AG04449 (cell line): ENCODE measurements at regions not wholly inside any gene's neighbourhood (a gene's known extent, or its start where the extent isn't known, plus 50 kb on each side); places are given as distances from the start of the nearest gene placed in this dataset.

Experiments used
- CTCF ChIA-PET: fragments of 350-600 bp; formaldehyde crosslinking; extraction: SDS; loops from one replicate; lab custom pipeline; 2021; ENCODE audit warnings: antibody characterized with exemption; lab: Yijun Ruan, JAX
- POLR2A ChIA-PET: fragments of 400-600, 350-600 bp; formaldehyde crosslinking; extraction: SDS; loops from one replicate; lab custom pipeline; 2020; ENCODE audit warnings: antibody characterized with exemption, inconsistent platforms; lab: Yijun Ruan, JAX
- DNase-seq: peaks from one replicate; pipeline ENCODE4 v3.0.0-alpha.2; 2010; ENCODE audit warnings: low read depth, low spot score
- H3K4me3 ChIP-seq: 2 replicates; pipeline ENCODE4 v1.5.1; 2011; ENCODE audit warnings: low read depth, mild to moderate bottlenecking, control low read depth, low read length
- TF ChIP-seq, protein P1 (sequence below): IDR thresholded peaks from one replicate; pipeline ENCODE4 v1.5.1; 2011; ENCODE audit warnings: mild to moderate bottlenecking, moderate library complexity, low read length, control low read depth, inconsistent platforms; ENCODE audit not compliant: insufficient read depth; ENCODE audit errors: missing control alignments

- TF ChIP-seq, protein P1, sequence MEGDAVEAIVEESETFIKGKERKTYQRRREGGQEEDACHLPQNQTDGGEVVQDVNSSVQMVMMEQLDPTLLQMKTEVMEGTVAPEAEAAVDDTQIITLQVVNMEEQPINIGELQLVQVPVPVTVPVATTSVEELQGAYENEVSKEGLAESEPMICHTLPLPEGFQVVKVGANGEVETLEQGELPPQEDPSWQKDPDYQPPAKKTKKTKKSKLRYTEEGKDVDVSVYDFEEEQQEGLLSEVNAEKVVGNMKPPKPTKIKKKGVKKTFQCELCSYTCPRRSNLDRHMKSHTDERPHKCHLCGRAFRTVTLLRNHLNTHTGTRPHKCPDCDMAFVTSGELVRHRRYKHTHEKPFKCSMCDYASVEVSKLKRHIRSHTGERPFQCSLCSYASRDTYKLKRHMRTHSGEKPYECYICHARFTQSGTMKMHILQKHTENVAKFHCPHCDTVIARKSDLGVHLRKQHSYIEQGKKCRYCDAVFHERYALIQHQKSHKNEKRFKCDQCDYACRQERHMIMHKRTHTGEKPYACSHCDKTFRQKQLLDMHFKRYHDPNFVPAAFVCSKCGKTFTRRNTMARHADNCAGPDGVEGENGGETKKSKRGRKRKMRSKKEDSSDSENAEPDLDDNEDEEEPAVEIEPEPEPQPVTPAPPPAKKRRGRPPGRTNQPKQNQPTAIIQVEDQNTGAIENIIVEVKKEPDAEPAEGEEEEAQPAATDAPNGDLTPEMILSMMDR = no peak
- DNase-seq = no peak
- ChIA-PET POLR2A (interaction anchor here (1.1 to 2.5 kb wide), 3 partner anchors 17 to 134 kb away, joined by 3 to 15 read pairs (median 4); partner anchors contain the start of gene BCAR3), CTCF (interaction anchor here (1.0 to 10.3 kb wide), 30 partner anchors 11 to 520 kb away, joined by 3 to 437 read pairs (median 12); partner anchors contain the start of gene BCAR3)
- no peak overlapping the region for H3K4me3 ChIP-seq
Observed at GRCh38 chr1:93815366-93816110, 63.5 kb downstream of the DNTTIP2 start.

GRCh38 chr1:93814795-93815340, 64.1 kb downstream of the DNTTIP2 start:
- TF ChIP-seq, protein P1 = no peak
- CTCF ChIA-PET = interaction anchor here (0.7 to 10.3 kb wide), 41 partner anchors 10 to 521 kb away, joined by 3 to 437 read pairs (median 11); partner anchors contain the start of gene BCAR3

DNA sequence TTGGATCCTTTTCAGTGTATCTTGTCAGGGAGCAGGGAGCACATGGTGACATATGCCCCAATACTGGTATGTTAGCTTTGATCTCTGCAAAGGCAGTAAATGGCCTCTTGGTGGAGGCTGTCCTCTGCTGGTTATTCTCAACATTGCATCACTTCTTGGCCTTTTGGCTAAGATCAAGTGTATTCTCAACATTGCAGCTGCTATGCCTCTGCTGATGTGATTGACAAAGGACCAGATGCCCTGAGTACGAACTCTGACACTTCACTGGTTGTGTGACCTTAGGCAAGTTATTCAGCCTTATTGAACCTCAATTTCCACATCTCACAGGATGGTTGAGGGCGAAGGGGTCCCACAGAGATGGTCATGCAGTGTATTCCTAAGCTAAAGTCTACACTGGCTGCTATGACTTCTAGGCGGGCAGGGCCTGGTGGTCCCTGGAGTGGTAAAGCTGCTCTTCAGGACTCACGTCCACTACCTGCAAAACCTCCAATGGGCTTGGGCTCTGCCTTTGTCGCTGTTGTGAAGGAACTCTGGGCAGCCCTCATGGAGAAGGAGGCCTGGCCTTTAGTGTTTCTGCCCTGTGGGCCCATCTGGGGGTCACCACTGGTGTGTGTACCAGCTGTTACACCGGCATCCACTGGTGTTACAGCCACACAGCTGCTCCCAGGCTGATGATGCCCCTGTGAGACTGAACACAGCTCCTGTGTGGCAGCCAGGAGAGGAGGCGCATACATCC, 64.8 kb downstream of the DNTTIP2 start:
- H3K4me3 ChIP-seq = no peak overlapping the region
- POLR2A ChIA-PET = interaction anchor here (0.8 to 2.5 kb wide), 8 partner anchors 16 to 188 kb away, joined by 3 to 15 read pairs (median 4); partner anchors contain the start of gene BCAR3
- no peak for DNase-seq
- TF ChIP-seq, protein P1 = peak; percentile 93
- CTCF ChIA-PET = interaction anchor here (0.6 to 10.3 kb wide), 56 partner anchors 10 to 521 kb away, joined by 3 to 437 read pairs (median 6); partner anchors contain the start of gene BCAR3

More at GRCh38 chr1:93814795-93815340, 64.1 kb downstream of the DNTTIP2 start:
- H3K4me3 ChIP-seq = no peak overlapping the region
- POLR2A ChIA-PET = interaction anchor here (0.8 to 2.5 kb wide), 6 partner anchors 16 to 189 kb away, joined by 3 to 15 read pairs (median 4); partner anchors contain the start of gene BCAR3
- no peak for DNase-seq

DNA sequence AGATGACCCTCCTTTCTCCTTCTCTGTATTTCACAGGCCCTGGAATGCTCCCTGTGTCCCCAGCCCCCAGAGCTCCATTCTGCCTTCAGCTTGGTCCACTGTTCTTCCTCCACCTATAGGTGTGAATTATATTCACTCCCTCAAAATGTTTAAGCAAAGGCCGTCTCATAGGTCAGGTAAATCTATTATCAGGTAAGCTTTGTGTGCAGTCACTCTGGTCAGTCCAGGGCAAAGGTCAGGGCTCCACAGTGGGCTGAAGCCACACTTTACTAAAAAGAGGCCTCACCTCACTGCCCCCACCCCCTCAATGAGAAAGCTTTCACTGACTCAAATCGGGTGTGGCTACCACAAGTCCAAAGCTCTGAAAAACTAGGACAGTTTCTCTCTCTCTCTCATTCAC, 65.9 kb downstream of the DNTTIP2 start:
- H3K4me3 ChIP-seq = no peak overlapping the region
- ChIA-PET CTCF (interaction anchor here (0.8 to 10.3 kb wide), 35 partner anchors 8 to 376 kb away, joined by 3 to 437 read pairs (median 11); partner anchors contain the start of gene BCAR3), POLR2A (interaction anchor here (0.6 to 2.3 kb wide), 4 partner anchors 8 to 151 kb away, joined by 3 to 10 read pairs (median 6); partner anchors contain the start of gene BCAR3)
- DNase-seq = no peak
- TF ChIP-seq, protein P1 = no peak

- POLR2A ChIA-PET = interaction anchor here (0.7 to 2.3 kb wide), 4 partner anchors 35 to 164 kb away, joined by 3 to 10 read pairs (median 4); partner anchors contain the start of gene BCAR3
- TF ChIP-seq, protein P1 = no peak
- CTCF ChIA-PET = interaction anchor here (0.6 to 10.3 kb wide), 15 partner anchors 9 to 374 kb away, joined by 3 to 437 read pairs (median 6); partner anchors contain the start of gene BCAR3
- no peak overlapping the region for H3K4me3 ChIP-seq
- no peak for DNase-seq
Observed at GRCh38 chr1:93811326-93812065, 67.5 kb downstream of the DNTTIP2 start.
